ENCODE measurements at regions not wholly inside any gene's neighbourhood (a gene's known extent, or its start where the extent isn't known, plus 50 kb on each side); places are given as distances from the start of the nearest gene placed in this dataset.

DNA sequence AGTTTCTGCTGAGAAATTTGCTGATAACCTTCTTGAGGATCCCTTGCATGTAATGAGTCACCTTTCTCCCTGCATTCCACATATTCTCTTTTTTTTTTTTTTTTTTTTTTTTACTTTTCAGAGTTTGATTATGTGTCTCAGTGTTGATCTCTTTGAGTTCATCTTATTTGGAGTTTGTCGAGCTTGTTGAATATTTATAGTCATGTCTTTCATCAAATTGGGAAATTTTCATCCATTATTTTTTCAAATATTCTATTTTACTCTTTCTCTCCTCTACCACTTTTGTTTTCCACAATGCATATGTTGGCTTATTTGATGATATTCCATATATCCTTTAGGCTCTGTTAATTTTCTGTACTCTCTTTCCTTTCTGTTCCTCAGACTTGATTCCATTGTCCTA lies 136.1 kb downstream of the MAD2L1 start:
- DNase-seq = peak; percentile 11

GRCh38 chr4:119921830-119922229 lies 144.8 kb downstream of the MAD2L1 start:
- no peak for DNase-seq

DNA sequence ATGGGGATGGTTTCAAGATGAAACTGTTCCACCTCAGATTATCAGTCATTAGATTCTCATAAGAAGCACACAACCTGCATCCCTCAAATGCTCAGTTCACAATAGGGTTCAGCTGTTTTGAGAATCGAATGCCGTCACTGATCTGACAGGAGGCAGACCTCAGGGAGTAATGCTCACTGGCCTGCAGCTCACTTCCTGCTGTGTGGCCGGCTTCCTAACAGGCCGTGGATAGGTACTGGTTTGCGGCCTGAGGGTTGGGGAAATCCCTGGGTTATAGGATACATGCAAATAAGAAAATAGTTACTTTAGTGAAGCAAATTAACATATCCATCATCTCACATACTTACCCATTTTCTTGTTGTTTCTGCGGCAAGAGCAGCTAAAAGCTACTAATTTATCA lies 160.4 kb downstream of the MAD2L1 start:
- DNase-seq = no peak

- DNase-seq = no peak
Measured at GRCh38 chr4:119898211-119898610, 168.4 kb downstream of the MAD2L1 start.

DNA sequence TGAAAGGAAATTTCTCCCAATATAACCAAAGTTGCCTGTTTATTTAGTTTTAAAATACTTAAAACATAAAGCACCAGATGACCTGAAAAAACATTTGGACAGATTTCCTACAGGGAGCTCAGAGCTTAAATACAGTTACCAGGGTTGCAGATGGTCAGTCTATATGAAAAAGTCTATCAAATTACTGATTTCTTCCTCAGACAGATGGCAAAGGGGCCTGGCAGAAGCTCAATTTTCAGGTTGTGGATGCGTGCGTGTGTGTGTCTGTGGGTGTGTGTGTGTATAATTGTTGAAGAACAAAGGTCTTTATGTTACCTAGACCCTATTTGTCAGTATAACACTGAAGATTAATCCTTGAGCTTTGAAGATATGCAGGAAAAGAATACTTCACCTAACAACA lies 169.4 kb downstream of the MAD2L1 start:
- no peak for DNase-seq

GRCh38 chr4:119894650-119895208 lies 171.9 kb downstream of the MAD2L1 start:
- DNase-seq = no peak

DNA sequence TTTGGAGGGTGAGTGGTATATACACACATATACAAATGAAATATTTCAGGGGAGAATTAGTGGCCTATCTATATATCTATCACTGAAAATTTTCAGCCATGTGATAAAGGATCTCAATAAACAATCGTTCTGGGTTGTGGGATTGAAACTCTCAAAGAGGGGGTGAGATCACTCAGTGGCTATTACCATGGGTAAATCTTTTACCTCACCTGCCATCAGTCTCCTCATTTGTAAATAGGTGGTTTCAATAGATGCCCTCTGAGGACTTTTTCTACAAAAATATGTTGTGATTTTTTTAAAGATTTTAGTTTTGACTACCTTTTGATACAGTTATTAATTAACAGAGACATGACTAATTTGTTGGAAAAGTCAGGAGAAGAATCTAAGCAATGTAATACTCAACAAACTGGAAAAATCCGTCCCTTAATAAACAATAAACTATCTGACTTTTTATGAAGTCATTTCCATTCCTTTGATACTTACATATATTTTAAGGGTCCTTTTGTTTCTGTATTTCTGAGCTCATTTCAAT lies 192.8 kb downstream of the MAD2L1 start:
- no peak for DNase-seq

- DNase-seq = no peak
Measured at GRCh38 chr4:119873132-119873531, 193.5 kb downstream of the MAD2L1 start.

DNA sequence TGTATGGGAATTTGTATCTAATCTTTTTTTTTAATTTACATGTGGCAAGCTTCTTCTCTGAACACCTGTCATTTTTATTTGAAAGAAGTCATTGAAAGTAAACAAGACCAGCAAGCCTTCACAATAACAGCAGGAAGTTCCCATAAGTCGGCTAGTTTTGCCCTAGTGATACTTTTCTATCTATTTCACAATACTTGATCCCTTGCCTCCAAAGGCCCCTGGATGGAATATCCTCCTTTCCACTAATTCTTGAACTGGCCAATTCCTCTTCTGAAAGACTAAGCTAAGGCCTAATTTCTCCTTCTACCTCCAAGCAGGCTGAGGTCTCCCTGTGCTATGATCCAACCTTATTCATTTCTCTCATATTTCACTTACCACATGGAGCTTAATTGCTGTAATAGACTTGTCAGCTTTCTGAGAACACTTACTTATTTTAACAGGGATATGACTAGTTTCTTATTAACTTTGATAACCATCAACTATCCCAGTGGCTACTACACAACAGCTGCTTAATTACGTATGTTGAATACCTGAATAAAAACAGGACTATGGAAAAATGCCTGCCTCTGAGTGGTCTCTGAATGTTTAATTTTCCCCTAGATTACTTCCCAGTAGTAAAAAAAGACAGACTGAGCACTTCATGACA lies 194.2 kb downstream of the MAD2L1 start:
- DNase-seq = no peak

DNA sequence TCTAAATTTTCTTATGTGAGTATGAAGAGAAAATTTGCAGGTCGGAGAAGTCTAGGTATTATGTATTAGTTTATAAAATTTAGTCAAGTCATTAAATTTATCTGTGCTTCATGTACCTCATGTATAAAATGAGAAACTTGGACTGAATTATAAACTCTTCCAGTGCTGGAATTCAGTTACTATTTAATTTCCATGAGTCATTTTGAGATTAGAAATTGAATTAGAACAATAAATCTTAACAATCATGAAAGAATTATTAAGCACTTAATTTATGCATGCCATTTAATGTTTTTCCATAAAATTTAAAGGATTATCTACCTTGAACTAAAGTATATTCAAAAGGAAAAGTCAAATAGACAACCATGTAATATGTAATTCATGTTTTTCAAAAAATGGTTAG lies 195.8 kb downstream of the MAD2L1 start:
- no peak for DNase-seq

- no peak for DNase-seq
Measured at GRCh38 chr4:119865789-119866188, 200.9 kb downstream of the MAD2L1 start.

- no peak for DNase-seq
Measured at GRCh38 chr4:119865389-119865788, 201.3 kb downstream of the MAD2L1 start.

GRCh38 chr4:119861731-119862130 lies 204.9 kb downstream of the MAD2L1 start:
- no peak for DNase-seq

GRCh38 chr4:119858176-119858575 lies 208.5 kb downstream of the MAD2L1 start:
- no peak for DNase-seq

- no peak for DNase-seq
Measured at GRCh38 chr4:119854364-119854763, 212.3 kb downstream of the MAD2L1 start.

DNA sequence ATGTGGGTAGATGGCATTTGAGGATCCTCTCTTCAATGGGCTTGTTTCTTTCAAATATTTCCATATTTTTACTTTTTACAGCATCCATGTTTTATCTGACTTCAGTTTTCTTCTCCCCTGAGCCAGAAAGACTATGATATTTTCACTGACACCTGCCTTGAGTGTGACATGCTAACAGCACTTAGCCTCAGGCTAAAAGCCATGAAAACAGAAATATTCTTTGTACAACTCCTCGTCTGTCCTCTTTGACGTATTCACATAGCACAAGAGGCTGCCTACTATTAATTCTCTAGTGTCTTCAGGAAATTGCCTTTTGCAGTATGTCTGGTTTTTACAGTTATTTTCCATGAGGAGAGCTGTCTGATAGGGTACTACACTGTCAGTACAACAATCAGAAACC lies 215.0 kb downstream of the MAD2L1 start:
- DNase-seq = no peak

DNA sequence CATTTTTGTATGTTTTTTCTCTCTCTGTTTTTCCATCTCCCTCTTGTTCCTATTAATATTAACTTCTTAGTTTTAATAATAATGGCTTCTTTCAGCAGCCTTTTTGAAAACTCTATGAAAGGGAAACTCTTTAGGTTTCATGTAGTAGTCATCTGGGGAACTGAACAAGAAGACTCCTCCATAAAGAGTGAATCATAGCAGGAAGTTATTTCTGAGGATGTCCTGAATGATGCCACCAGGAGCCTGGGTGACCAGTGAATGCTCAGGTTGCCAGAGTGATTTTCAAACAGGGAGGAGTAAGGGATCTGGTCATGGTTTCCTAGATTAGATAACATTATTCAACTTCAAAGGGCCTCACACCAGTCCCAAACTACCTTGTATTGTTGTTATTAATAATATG lies 212.8 kb upstream of the PDE5A start:
- no peak for DNase-seq

DNA sequence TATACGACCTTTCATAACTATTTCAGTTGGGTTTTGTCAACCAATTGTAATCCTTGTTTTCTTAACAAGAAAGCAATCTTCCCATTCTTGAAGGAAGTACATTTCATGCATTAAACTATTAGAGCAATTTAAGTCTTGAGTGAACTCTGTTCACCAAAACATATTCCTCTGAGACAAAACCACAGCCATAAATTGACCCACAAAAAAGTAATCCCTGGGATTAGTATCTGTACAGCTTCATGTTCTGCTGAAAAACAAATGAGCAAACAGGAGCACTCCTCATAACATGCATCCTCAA lies 207.0 kb upstream of the PDE5A start:
- peak; percentile 7 for DNase-seq

DNA sequence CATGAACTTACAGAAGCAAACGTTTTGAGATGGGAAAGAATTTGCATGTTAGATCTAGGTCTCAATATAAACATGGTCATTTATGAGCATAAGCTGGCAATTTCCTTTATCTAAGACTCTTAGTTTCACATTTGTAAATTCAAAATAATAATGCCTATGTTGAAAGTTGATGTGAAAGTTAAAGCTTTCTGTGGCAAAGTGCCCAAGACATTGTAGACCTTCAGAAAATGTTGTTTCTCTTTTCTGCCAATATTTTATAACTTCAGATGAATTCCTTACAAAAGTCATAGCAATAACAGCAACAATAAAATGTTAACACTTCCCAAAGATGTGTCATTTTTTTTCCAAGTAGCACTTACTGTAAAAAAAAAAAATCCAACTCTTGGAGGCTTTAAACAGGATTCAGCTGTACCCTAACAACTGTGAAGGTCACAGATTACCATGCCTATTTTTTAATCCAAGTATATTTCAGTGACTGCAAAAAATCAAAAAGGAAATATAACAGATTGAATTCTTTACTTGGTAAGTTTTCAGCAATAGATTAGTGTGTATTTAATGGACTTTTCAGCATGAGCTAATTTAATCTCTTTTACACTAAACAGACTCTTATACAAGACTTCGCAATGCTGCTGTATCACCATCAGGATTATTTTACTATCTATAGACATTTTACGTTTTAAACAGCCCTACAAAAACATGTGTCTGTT lies 206.5 kb upstream of the PDE5A start:
- DNase-seq = no peak

GRCh38 chr4:119833611-119834010 lies 205.0 kb upstream of the PDE5A start:
- DNase-seq = peak; percentile 20

DNA sequence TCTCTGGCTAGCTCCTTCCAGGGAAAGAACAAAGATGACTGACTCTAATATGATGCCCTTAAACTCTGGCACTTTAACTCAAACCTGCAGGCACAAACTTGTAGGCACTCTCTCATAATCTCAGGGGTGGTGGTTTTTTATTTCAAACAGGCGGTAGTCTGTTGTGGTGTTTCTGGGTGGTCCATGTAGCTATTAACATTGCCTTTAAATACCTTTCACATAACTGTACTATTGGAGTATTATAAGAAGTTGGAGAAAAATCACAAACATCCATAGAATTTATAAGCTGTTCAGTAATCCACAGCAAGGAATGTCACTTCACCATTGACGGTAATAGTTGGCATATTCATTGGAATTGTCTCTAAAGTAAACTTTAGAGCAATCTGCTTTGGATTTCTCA lies 204.2 kb upstream of the PDE5A start:
- peak; percentile 3 for DNase-seq

GRCh38 chr4:119829326-119829725 lies 200.7 kb upstream of the PDE5A start:
- DNase-seq = no peak

DNA sequence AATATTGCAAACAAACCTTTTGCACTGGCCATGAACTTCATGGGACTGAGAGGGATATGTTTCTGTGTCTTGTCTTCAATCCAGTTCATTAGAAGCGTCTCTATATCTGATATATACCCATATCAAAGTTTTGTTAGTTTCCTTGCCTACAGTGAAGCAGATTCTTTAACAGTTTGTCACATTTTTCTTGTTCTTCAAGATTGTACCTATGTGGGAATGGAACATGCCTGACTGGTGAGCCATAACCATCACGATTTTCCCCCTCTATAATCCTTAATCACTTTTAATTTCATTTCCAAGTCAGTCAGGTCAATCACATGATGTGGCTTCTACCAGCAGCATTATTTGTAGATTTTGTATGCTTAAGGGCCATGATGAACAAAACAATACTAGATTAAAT lies 197.1 kb upstream of the PDE5A start:
- DNase-seq = no peak

DNA sequence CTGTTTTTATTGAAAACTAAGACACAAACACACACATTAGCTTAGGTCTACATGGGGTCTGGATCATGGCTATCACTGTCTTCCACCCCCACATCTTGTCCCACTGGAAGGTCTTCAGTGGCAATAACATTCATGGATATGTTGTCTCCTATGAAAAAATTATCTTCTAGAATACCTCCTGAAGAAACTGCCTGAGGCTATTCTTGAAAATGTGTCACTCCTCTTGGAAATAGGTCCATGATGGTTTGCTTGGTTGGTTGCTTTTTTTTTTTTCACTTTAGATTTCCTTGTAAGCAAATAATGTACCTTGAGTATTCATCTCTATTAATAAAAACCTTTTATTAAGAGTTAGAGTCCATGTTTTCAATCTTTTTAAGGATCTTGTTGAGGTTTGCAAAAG lies 195.3 kb upstream of the PDE5A start:
- DNase-seq = no peak

GRCh38 chr4:119823045-119823444 lies 194.4 kb upstream of the PDE5A start:
- no peak for DNase-seq

Data from fibroblast of skin of right biceps (primary cell).